ENCODE measurements at regions not wholly inside any gene's neighbourhood (a gene's known extent, or its start where the extent isn't known, plus 50 kb on each side); places are given as distances from the start of the nearest gene placed in this dataset.

DNA sequence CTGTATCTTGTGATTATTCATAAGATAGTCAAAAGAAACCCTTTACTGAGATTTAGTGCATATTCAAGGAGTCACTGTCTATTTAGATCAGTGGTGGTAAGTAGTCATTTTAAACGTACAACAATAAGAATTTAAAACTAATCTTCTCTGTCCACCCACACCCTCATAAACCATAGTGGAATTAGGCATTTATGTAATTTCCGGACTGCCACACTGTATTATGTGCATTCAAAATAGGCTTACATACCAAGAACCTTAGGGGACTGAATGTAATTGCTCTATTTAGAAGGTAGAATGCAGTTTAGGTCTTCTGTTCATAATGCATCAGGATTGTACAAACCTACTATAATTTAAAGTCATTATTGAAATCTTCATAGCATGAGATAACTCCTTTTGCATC lies 685.4 kb downstream of the TENT5A start:
- no peak overlapping the region for H3K27ac ChIP-seq
- H3K27me3 ChIP-seq = no peaks in the 10 kb centered on the region
- intact Hi-C loops (cut with DNase I) = no loop called here
- no peaks in the 10 kb centered on the region for H3K36me3 ChIP-seq
- no peak overlapping the region for H3K4me3 ChIP-seq
- TF ChIP-seq POLR2A (IDR thresholded peaks at IDR 0.05) = no peak
- TF ChIP-seq POLR2AphosphoS5 (IDR thresholded peaks at IDR 0.05; ENCODE audit: insufficient read depth in 1 of 2, low read depth in 1 of 2) = no peak
- TF ChIP-seq, protein P1, sequence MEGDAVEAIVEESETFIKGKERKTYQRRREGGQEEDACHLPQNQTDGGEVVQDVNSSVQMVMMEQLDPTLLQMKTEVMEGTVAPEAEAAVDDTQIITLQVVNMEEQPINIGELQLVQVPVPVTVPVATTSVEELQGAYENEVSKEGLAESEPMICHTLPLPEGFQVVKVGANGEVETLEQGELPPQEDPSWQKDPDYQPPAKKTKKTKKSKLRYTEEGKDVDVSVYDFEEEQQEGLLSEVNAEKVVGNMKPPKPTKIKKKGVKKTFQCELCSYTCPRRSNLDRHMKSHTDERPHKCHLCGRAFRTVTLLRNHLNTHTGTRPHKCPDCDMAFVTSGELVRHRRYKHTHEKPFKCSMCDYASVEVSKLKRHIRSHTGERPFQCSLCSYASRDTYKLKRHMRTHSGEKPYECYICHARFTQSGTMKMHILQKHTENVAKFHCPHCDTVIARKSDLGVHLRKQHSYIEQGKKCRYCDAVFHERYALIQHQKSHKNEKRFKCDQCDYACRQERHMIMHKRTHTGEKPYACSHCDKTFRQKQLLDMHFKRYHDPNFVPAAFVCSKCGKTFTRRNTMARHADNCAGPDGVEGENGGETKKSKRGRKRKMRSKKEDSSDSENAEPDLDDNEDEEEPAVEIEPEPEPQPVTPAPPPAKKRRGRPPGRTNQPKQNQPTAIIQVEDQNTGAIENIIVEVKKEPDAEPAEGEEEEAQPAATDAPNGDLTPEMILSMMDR (IDR thresholded peaks at IDR 0.05) = no peak
- DNase-seq (ENCODE audit: extremely low spot score in 2 of 2) = no peak
- H3K4me1 ChIP-seq = no peaks in the 10 kb centered on the region
- H3K9me3 ChIP-seq = no peaks in the 10 kb centered on the region

DNA sequence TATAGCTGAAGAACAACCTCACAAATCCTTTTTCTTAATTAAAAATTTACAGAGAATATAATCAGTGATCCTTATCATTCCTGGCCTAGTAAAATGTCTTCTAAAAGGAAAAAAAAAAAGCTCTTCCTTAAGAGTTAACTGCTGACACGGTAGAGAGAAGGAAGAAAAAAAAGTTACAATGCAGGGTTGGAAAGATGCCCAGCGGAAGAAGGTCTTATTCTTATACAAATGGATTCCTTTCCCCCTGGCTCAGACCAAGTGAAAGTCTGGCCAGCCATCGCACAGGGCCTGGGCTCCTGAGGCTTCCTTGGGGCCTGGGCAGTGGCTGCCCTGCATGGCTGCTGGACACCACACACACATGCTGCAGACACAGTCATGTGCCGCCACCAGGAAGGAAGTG lies 688.6 kb downstream of the TENT5A start:
- intact Hi-C loops (cut with DNase I) = no loop called here
- H3K4me3 ChIP-seq = no peak overlapping the region
- no peaks in the 10 kb centered on the region for H3K9me3 ChIP-seq
- H3K36me3 ChIP-seq = no peaks in the 10 kb centered on the region
- no peak for TF ChIP-seq POLR2AphosphoS5 (IDR thresholded peaks at IDR 0.05; ENCODE audit: insufficient read depth in 1 of 2, low read depth in 1 of 2)
- TF ChIP-seq POLR2A (IDR thresholded peaks at IDR 0.05) = no peak
- TF ChIP-seq, protein P1 (IDR thresholded peaks at IDR 0.05) = no peak
- no peak for DNase-seq (ENCODE audit: extremely low spot score in 2 of 2)
- H3K4me1 ChIP-seq = no peaks in the 10 kb centered on the region
- H3K27me3 ChIP-seq = no peaks in the 10 kb centered on the region
- no peak overlapping the region for H3K27ac ChIP-seq

DNA sequence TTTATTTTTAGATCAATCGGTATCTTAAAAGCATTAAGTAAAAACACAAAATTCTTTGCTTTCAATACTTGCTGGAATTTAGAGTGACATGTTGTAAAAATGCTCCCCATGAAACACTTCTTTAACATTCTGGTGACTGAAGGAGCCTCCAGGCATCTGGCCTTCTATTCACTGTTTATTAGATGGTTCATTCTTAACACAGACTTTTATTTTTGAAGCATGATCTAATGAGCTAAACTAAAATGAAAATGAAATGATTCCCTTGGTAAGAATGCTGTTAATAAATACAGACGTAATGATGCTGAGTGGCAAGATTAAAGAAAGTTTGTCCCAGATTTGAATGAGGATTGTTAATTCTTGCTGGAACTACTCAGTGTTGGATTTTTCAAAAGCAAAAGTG lies 698.4 kb downstream of the TENT5A start:
- intact Hi-C loops (cut with DNase I) = no loop called here
- TF ChIP-seq, protein P1 (IDR thresholded peaks at IDR 0.05) = no peak
- no peak for TF ChIP-seq POLR2AphosphoS5 (IDR thresholded peaks at IDR 0.05; ENCODE audit: insufficient read depth in 1 of 2, low read depth in 1 of 2)
- no peak for TF ChIP-seq POLR2A (IDR thresholded peaks at IDR 0.05)
- Histone ChIP-seq H3K4me3 (no peak overlapping the region), H3K27me3 (no peaks in the 10 kb centered on the region), H3K9me3 (no peaks in the 10 kb centered on the region), H3K36me3 (no peaks in the 10 kb centered on the region), H3K4me1 (no peaks in the 10 kb centered on the region), H3K27ac (no peak overlapping the region)
- no peak for DNase-seq (ENCODE audit: extremely low spot score in 2 of 2)

DNA sequence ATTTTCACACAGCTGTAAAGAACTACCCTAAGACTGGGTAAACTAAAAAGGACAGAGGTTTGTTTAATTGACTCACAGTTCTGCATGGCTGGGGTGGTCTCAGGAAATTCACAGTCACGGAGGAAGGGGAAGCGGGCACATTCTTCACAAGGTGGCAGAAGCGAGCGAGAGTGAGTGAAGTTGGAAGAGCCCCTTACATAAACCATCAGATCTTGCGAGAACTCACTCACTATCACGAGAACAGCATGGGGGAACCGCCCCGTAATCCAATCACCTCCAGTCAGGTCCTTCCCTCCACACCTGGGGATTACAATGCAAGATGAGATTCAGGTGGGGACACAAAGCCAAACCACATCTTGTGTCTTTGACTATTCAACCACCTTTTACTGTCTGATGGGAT lies 700.5 kb downstream of the TENT5A start:
- H3K4me1 ChIP-seq = no peaks in the 10 kb centered on the region
- H3K27ac ChIP-seq = no peak overlapping the region

DNA sequence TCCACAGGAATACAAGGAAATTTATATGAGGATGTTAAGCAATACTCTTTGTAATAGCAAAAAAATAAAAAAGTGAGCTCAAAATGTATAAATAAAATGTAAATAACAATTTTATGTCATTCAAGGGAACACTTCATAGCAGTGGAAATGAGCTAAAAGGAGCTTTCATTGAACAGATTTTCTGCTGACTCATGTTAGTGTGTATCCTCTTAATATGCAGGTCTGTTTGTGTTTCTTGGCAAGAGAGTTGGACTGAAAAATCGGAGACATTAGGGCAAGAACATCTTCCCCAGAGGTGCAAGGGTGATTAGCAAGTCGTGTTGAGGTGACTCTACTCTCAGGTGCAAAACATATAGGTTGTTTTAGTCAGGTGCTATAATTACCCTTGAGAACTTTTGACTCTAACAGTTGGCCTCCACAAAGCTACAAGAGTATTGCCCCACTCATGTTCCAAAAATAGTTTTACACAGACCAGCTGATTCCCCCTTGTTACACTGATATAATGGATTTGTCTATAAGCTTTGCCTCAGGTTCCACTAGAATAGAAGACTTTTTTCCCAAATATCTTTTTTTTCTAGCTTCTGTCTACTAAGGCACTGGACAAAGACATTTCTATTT lies 702.9 kb downstream of the TENT5A start:
- intact Hi-C loops (cut with DNase I) = no loop called here
- no peaks in the 10 kb centered on the region for H3K9me3 ChIP-seq

More for the DNA sequence above, 700.5 kb downstream of the TENT5A start:
- intact Hi-C loops (cut with DNase I) = no loop called here
- no peak for DNase-seq (ENCODE audit: extremely low spot score in 2 of 2)
- TF ChIP-seq, protein P1 (IDR thresholded peaks at IDR 0.05) = no peak
- no peak for TF ChIP-seq POLR2A (IDR thresholded peaks at IDR 0.05)
- no peak for TF ChIP-seq POLR2AphosphoS5 (IDR thresholded peaks at IDR 0.05; ENCODE audit: insufficient read depth in 1 of 2, low read depth in 1 of 2)
- no peaks in the 10 kb centered on the region for H3K27me3 ChIP-seq
- H3K36me3 ChIP-seq = no peaks in the 10 kb centered on the region
- no peaks in the 10 kb centered on the region for H3K9me3 ChIP-seq
- no peak overlapping the region for H3K4me3 ChIP-seq

More for the DNA sequence above, 702.9 kb downstream of the TENT5A start:
- Histone ChIP-seq H3K27me3 (no peaks in the 10 kb centered on the region), H3K4me3 (no peak overlapping the region), H3K4me1 (no peaks in the 10 kb centered on the region), H3K36me3 (no peaks in the 10 kb centered on the region), H3K27ac (no peak overlapping the region)
- TF ChIP-seq, protein P1 (IDR thresholded peaks at IDR 0.05) = no peak
- no peak for TF ChIP-seq POLR2A (IDR thresholded peaks at IDR 0.05)
- no peak for TF ChIP-seq POLR2AphosphoS5 (IDR thresholded peaks at IDR 0.05; ENCODE audit: insufficient read depth in 1 of 2, low read depth in 1 of 2)
- DNase-seq (ENCODE audit: extremely low spot score in 2 of 2) = no peak
